Gastrocnemius medialis (tissue), 4 donors: ENCODE measurements at regions not wholly inside any gene's neighbourhood (a gene's known extent, or its start where the extent isn't known, plus 50 kb on each side); places are given as distances from the start of the nearest gene placed in this dataset.

Experiments
- POLR2A ChIP-seq, 2 donors: fragments of 450-650 bp; IDR thresholded peaks; one replicate each; pipeline ENCODE4 v1.6.1; 2017; ENCODE audit warnings: antibody characterized with exemption in 2 of 2, mild to moderate bottlenecking in 2 of 2, moderate library complexity in 2 of 2
- TF ChIP-seq, protein P1 (sequence below), 5 experiments: fragments of 450-650 bp in 3 of 5; fragments of 200-600 bp in 2 of 5; sonication (generic) in 2 of 5; IDR thresholded peaks in 4 of 5; conservative IDR thresholded peaks in 1 of 5; 1 replicate in 4 of 5; 2 replicates in 1 of 5; pipeline ENCODE4 v1.5.1; 2016 to 2019; ENCODE audit warnings: antibody characterized with exemption in 5 of 5, mild to moderate bottlenecking in 3 of 5, moderate library complexity in 3 of 5

DNA sequence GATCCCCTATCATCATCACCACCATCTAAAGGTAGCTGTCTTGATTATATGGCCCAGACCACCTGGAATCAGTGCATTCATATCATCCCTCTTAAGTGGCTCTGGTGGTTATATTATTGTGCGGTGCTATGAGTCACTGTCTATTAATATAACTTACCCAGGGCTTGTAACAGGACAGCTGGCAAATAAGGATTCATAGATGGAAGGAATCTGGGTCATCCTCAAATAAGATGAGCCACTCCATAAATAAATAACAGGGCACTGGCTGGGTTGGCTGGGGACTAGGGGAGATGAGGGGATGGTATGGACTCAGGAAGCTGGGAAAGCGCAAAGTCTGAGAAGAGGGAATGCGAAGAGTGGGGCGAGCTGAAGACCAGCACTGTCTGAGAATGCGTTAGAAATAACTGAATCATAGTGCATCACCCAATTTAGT is 216.1 kb downstream of the NUAK1 start:
- TF ChIP-seq, protein P1, sequence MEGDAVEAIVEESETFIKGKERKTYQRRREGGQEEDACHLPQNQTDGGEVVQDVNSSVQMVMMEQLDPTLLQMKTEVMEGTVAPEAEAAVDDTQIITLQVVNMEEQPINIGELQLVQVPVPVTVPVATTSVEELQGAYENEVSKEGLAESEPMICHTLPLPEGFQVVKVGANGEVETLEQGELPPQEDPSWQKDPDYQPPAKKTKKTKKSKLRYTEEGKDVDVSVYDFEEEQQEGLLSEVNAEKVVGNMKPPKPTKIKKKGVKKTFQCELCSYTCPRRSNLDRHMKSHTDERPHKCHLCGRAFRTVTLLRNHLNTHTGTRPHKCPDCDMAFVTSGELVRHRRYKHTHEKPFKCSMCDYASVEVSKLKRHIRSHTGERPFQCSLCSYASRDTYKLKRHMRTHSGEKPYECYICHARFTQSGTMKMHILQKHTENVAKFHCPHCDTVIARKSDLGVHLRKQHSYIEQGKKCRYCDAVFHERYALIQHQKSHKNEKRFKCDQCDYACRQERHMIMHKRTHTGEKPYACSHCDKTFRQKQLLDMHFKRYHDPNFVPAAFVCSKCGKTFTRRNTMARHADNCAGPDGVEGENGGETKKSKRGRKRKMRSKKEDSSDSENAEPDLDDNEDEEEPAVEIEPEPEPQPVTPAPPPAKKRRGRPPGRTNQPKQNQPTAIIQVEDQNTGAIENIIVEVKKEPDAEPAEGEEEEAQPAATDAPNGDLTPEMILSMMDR (IDR thresholded peaks at IDR 0.05 in 4 of 5, conservative IDR thresholded peaks at IDR 0.05 in 1 of 5) = no peak
- TF ChIP-seq POLR2A (IDR thresholded peaks at IDR 0.05) = peak in 1 of 2 donors; percentile 26
